ENCODE measurements at regions not wholly inside any gene's neighbourhood (a gene's known extent, or its start where the extent isn't known, plus 50 kb on each side); places are given as distances from the start of the nearest gene placed in this dataset.

GRCh38 chr15:91578511-91578910 is 275.0 kb upstream of the SLCO3A1 start:
- TF ChIP-seq EZH2phosphoT487 (IDR thresholded peaks at IDR 0.05; ENCODE audit: insufficient read depth, low read depth) (no peak), EZH2 (IDR thresholded peaks at IDR 0.05; ENCODE audit: insufficient read depth, poor library complexity, severe bottlenecking) (no peak)
